Keratinocyte (primary cell): ENCODE measurements at regions not wholly inside any gene's neighbourhood (a gene's known extent, or its start where the extent isn't known, plus 50 kb on each side); places are given as distances from the start of the nearest gene placed in this dataset.

Experiments
- DNase-seq: peaks from one replicate; pipeline ENCODE4 v3.0.0-alpha.2; 2011; ENCODE audit warnings: low read depth, missing footprints, low spot score
- FAIRE-seq: peaks from 2 replicates; lab custom pipeline; 2011; peaks lifted over from hg19 to GRCh38; lab: Jason Lieb, UNC
- H2AFZ ChIP-seq: 2 replicates; pipeline ENCODE4 v1.6.0; 2012; ENCODE audit warnings: low read length, control low read depth, inconsistent platforms; ENCODE audit not compliant: control insufficient read depth
- H3K27ac ChIP-seq: 2 replicates; pipeline ENCODE4 v1.5.1; 2011; ENCODE audit warnings: low read length; ENCODE audit not compliant: control insufficient read depth, insufficient read depth
- H3K27me3 ChIP-seq: 3 replicates; pipeline ENCODE4 v1.6.0; 2011; ENCODE audit warnings: low read length; ENCODE audit not compliant: control insufficient read depth, insufficient read depth; ENCODE audit errors: extremely low read depth
- H3K36me3 ChIP-seq, 2 experiments: 2 replicates in 1 of 2; 3 replicates in 1 of 2; pipeline ENCODE4 v1.5.1; 2011; ENCODE audit warnings: low read length in 2 of 2, mild to moderate bottlenecking in 1 of 2; ENCODE audit not compliant: control insufficient read depth in 2 of 2, insufficient read depth in 2 of 2; ENCODE audit errors: extremely low read depth in 1 of 2
- H3K4me1 ChIP-seq: 3 replicates; pipeline ENCODE4 v1.5.1; 2011; ENCODE audit warnings: low read length; ENCODE audit not compliant: control insufficient read depth, insufficient read depth; ENCODE audit errors: extremely low read depth
- H3K4me2 ChIP-seq: 3 replicates; pipeline ENCODE4 v1.6.0; 2011; ENCODE audit warnings: low read depth, low read length; ENCODE audit not compliant: control insufficient read depth, insufficient read depth; ENCODE audit errors: extremely low read depth
- H3K4me3 ChIP-seq, 3 experiments: fragments of 200-600 bp in 1 of 3; sonication (generic) in 1 of 3; 2 replicates in 2 of 3; 3 replicates in 1 of 3; pipeline ENCODE4 v1.5.1; 2011 to 2016; ENCODE audit warnings: low read length in 3 of 3, mild to moderate bottlenecking in 3 of 3, control low read depth in 2 of 3, inconsistent platforms in 1 of 3, low read depth in 1 of 3, mixed read lengths in 1 of 3, mixed run types in 1 of 3, moderate library complexity in 1 of 3; ENCODE audit not compliant: control insufficient read depth in 2 of 3, insufficient read depth in 2 of 3; ENCODE audit errors: extremely low read depth in 1 of 3
- H3K79me2 ChIP-seq: 2 replicates; pipeline ENCODE4 v1.6.0; 2012; ENCODE audit warnings: low read length; ENCODE audit not compliant: control insufficient read depth, insufficient read depth
- H3K9ac ChIP-seq: 3 replicates; pipeline ENCODE4 v1.6.0; 2011; ENCODE audit warnings: low read length; ENCODE audit not compliant: control insufficient read depth, insufficient read depth; ENCODE audit errors: extremely low read depth
- H3K9me1 ChIP-seq: 3 replicates; pipeline ENCODE4 v1.6.0; 2011; ENCODE audit warnings: low read length; ENCODE audit not compliant: control insufficient read depth, insufficient read depth; ENCODE audit errors: extremely low read depth
- H3K9me3 ChIP-seq: 2 replicates; pipeline ENCODE4 v1.5.1; 2012; ENCODE audit warnings: low read depth, low read length; ENCODE audit not compliant: control insufficient read depth
- H4K20me1 ChIP-seq: 3 replicates; pipeline ENCODE4 v1.6.0; 2011; ENCODE audit warnings: low read length; ENCODE audit not compliant: control insufficient read depth, insufficient read depth; ENCODE audit errors: extremely low read depth
- EZH2 ChIP-seq: IDR thresholded peaks from one replicate; pipeline ENCODE4 v1.6.1; 2012; ENCODE audit warnings: inconsistent platforms, mild to moderate bottlenecking, low read length, moderate library complexity
- dilution Hi-C: fragments of 300-500 bp; cut with MboI; formaldehyde crosslinking; loops from one replicate; pipeline ENCODE4 v1.7.0; 2020; ENCODE audit warnings: low sequenced_read_pairs; ENCODE audit not compliant: extremely low pct_ligation_motif_present
- TF ChIP-seq, protein P1 (sequence below), 3 experiments: IDR thresholded peaks in 1 of 3; conservative IDR thresholded peaks in 1 of 3; optimal IDR thresholded peaks in 1 of 3; 2 replicates in 2 of 3; 3 replicates in 1 of 3; pipeline versions ENCODE3 to v1.5.1; 2011; ENCODE audit warnings: low read length in 3 of 3, mild to moderate bottlenecking in 3 of 3, moderate library complexity in 2 of 3, control low read depth in 1 of 3, inconsistent platforms in 1 of 3; ENCODE audit not compliant: insufficient read depth in 2 of 3; ENCODE audit errors: extremely low read depth in 1 of 3

DNA sequence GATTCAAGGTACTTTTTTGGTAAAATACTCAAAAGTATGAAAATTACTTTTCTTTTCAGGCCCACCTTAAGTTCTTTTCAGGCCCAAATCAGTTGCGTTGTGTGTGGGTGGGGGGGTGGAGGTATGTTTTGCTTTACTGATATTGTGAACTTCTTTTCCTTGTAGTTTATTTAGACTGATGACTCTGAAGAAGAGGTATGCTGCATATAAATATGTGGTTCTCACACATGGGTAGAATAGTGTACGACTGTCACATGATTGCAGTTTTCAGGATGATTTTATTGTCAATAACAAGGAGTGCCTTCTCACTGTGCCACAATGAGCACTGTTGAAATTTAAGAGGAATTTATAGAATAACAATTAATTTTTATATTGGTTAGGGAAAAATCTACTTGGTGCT is 166.6 kb upstream of the ATP2B1 start:
- H3K9me3 ChIP-seq, result no peaks in the 10 kb centered on the region
- no peaks in the 10 kb centered on the region for H3K4me1 ChIP-seq
- H3K36me3 ChIP-seq, result no peaks in the 10 kb centered on the region
- H4K20me1 ChIP-seq, result no peaks in the 10 kb centered on the region
- no peak for FAIRE-seq
- no peak overlapping the region for H3K4me2 ChIP-seq
- H3K9ac ChIP-seq, result no peak overlapping the region
- TF ChIP-seq, protein P1, sequence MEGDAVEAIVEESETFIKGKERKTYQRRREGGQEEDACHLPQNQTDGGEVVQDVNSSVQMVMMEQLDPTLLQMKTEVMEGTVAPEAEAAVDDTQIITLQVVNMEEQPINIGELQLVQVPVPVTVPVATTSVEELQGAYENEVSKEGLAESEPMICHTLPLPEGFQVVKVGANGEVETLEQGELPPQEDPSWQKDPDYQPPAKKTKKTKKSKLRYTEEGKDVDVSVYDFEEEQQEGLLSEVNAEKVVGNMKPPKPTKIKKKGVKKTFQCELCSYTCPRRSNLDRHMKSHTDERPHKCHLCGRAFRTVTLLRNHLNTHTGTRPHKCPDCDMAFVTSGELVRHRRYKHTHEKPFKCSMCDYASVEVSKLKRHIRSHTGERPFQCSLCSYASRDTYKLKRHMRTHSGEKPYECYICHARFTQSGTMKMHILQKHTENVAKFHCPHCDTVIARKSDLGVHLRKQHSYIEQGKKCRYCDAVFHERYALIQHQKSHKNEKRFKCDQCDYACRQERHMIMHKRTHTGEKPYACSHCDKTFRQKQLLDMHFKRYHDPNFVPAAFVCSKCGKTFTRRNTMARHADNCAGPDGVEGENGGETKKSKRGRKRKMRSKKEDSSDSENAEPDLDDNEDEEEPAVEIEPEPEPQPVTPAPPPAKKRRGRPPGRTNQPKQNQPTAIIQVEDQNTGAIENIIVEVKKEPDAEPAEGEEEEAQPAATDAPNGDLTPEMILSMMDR (optimal IDR thresholded peaks at IDR 0.05 in 1 of 3, IDR thresholded peaks at IDR 0.05 in 1 of 3, conservative IDR thresholded peaks at IDR 0.05 in 1 of 3; ENCODE audit: extremely low read depth in 1 of 3, insufficient read depth in 2 of 3, low read length in 3 of 3), result no peak
- TF ChIP-seq EZH2, result no peak
- no peak overlapping the region for H2AFZ ChIP-seq
- no peak overlapping the region for H3K4me3 ChIP-seq
- dilution Hi-C loops, result no loop called here
- no peaks in the 10 kb centered on the region for H3K9me1 ChIP-seq
- no peaks in the 10 kb centered on the region for H3K27me3 ChIP-seq
- no peak for DNase-seq
- no peaks in the 10 kb centered on the region for H3K79me2 ChIP-seq
- H3K27ac ChIP-seq, result no peak overlapping the region

- dilution Hi-C loops, result no loop called here
Measured at GRCh38 chr12:89874146-89874545, 165.5 kb upstream of the ATP2B1 start.

More at GRCh38 chr12:89874146-89874545, 165.5 kb upstream of the ATP2B1 start:
- no peaks in the 10 kb centered on the region for H3K9me1 ChIP-seq
- no peaks in the 10 kb centered on the region for H3K9me3 ChIP-seq
- TF ChIP-seq, protein P1 (optimal IDR thresholded peaks at IDR 0.05 in 1 of 3, IDR thresholded peaks at IDR 0.05 in 1 of 3, conservative IDR thresholded peaks at IDR 0.05 in 1 of 3; ENCODE audit: extremely low read depth in 1 of 3, insufficient read depth in 2 of 3, low read length in 3 of 3), result no peak
- TF ChIP-seq EZH2, result no peak
- no peaks in the 10 kb centered on the region for H3K27me3 ChIP-seq
- no peaks in the 10 kb centered on the region for H4K20me1 ChIP-seq
- no peak overlapping the region for H3K4me3 ChIP-seq
- DNase-seq, result no peak
- no peaks in the 10 kb centered on the region for H3K79me2 ChIP-seq
- no peak overlapping the region for H3K9ac ChIP-seq
- no peaks in the 10 kb centered on the region for H3K36me3 ChIP-seq
- H3K4me2 ChIP-seq, result no peak overlapping the region
- FAIRE-seq, result no peak
- no peak overlapping the region for H2AFZ ChIP-seq
- no peaks in the 10 kb centered on the region for H3K4me1 ChIP-seq
- H3K27ac ChIP-seq, result no peak overlapping the region
